ENCODE measurements at regions not wholly inside any gene's neighbourhood (a gene's known extent, or its start where the extent isn't known, plus 50 kb on each side); places are given as distances from the start of the nearest gene placed in this dataset.

DNA sequence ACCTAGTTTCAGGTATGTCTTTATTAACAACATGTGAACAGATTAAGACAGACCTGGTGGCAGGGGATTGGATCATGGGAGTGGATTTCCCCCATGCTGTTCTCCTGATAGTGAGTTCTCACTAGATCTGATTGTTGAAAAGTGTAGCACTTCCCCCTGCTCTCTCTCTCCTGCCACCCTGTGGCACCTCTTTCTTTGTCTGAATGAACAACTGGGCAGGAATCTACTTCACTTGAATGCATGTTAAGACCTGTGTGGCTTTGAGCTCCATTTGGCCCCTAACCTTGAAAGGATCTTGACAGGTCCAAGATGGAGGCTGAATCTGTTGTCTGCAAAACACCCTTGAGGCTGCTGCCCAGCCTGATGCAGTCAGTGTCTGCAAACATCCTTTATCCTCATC lies 194.4 kb downstream of the RNF144A start:
- TF ChIP-seq KDM5A (IDR thresholded peaks at IDR 0.05) (no peak), ESRRA (IDR thresholded peaks at IDR 0.05; ENCODE audit: borderline replicate concordance, low read length) (no peak), PBX3 (IDR thresholded peaks at IDR 0.05) (no peak), EP300 (IDR thresholded peaks at IDR 0.05) (no peak), TP53 (CRISPR knock-in tag; IDR thresholded peaks at IDR 0.05) (no peak), CHD4 (IDR thresholded peaks at IDR 0.05; ENCODE audit: borderline replicate concordance) (no peak), SMC3 (IDR thresholded peaks at IDR 0.05) (no peak), RAD21 (conservative IDR thresholded peaks at IDR 0.05 in 1 of 2, IDR thresholded peaks at IDR 0.05 in 1 of 2) (no peak), PHF8 (IDR thresholded peaks at IDR 0.05; ENCODE audit: borderline replicate concordance, low read depth) (no peak), CBX2 (IDR thresholded peaks at IDR 0.05; ENCODE audit: borderline replicate concordance, low read depth) (no peak)
- TF ChIP-seq, protein P1, sequence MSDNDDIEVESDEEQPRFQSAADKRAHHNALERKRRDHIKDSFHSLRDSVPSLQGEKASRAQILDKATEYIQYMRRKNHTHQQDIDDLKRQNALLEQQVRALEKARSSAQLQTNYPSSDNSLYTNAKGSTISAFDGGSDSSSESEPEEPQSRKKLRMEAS (IDR thresholded peaks at IDR 0.05): no peak
- Histone ChIP-seq H3K27ac (no peak overlapping the region), H3K9me3 (peaks cover 8% of the 10 kb centered on the region; the same call in 1 of the 3 replicates), H3K4me1 (no peaks in the 10 kb centered on the region), H3K4me3 (no peak overlapping the region), H3K4me2 (no peak overlapping the region)
- DNase-seq (ENCODE audit: low read depth in 1 of 2, low spot score in 1 of 2): peak in 1 of 2 experiments; percentile 9
- POLR2A ChIA-PET: no interaction called here
- peak; percentile 55 to 60; a peak in 2 of 6 replicates for ATAC-seq
- CTCF ChIA-PET: interaction anchor here (1.1 to 9.5 kb wide), 4 partner anchors 16 to 315 kb away, joined by 3 to 69 read pairs (median 3); no protein-coding TSS in a partner anchor
- no peak for FAIRE-seq

GRCh38 chr2:7115364-7115763 lies 198.2 kb downstream of the RNF144A start:
- ChIA-PET CTCF (interaction anchor here (0.5 to 5.5 kb wide), 5 partner anchors 9 to 1578 kb away, joined by 3 to 36 read pairs (median 4); no protein-coding TSS in a partner anchor), POLR2A (interaction anchor here (0.9 kb wide), 1 partner anchor 1567 kb away, joined by 3 read pairs; the partner anchor contains the start of gene ID2)
- no peak for FAIRE-seq
- Histone ChIP-seq H3K4me1 (no peaks in the 10 kb centered on the region), H3K4me3 (no peak overlapping the region), H3K27ac (no peak overlapping the region), H3K9me3 (peaks cover 8% of the 10 kb centered on the region; the same call in 1 of the 3 replicates), H3K4me2 (no peak overlapping the region)
- no peak for TF ChIP-seq CEBPB (IDR thresholded peaks at IDR 0.05)
- no peak for TF ChIP-seq CHD4 (IDR thresholded peaks at IDR 0.05; ENCODE audit: borderline replicate concordance)
- no peak for TF ChIP-seq TP53 (CRISPR knock-in tag; IDR thresholded peaks at IDR 0.05)
- no peak for TF ChIP-seq PHF8 (IDR thresholded peaks at IDR 0.05; ENCODE audit: borderline replicate concordance, low read depth)
- TF ChIP-seq CBX8 (IDR thresholded peaks at IDR 0.05): no peak
- TF ChIP-seq RCOR1 (IDR thresholded peaks at IDR 0.05; ENCODE audit: low read depth, low read length): no peak
- TF ChIP-seq TFCP2L1 (CRISPR knock-in tag; IDR thresholded peaks at IDR 0.05): no peak
- TF ChIP-seq ATOH8 (CRISPR knock-in tag; IDR thresholded peaks at IDR 0.05; ENCODE audit: low read depth): no peak
- no peak for TF ChIP-seq KDM1A (IDR thresholded peaks at IDR 0.05; ENCODE audit: low read depth)
- TF ChIP-seq MAFK (IDR thresholded peaks at IDR 0.05; ENCODE audit: partially characterized antibody): no peak
- TF ChIP-seq, protein P2, sequence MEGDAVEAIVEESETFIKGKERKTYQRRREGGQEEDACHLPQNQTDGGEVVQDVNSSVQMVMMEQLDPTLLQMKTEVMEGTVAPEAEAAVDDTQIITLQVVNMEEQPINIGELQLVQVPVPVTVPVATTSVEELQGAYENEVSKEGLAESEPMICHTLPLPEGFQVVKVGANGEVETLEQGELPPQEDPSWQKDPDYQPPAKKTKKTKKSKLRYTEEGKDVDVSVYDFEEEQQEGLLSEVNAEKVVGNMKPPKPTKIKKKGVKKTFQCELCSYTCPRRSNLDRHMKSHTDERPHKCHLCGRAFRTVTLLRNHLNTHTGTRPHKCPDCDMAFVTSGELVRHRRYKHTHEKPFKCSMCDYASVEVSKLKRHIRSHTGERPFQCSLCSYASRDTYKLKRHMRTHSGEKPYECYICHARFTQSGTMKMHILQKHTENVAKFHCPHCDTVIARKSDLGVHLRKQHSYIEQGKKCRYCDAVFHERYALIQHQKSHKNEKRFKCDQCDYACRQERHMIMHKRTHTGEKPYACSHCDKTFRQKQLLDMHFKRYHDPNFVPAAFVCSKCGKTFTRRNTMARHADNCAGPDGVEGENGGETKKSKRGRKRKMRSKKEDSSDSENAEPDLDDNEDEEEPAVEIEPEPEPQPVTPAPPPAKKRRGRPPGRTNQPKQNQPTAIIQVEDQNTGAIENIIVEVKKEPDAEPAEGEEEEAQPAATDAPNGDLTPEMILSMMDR (IDR thresholded peaks at IDR 0.05): no peak
- TF ChIP-seq HOXA7 (CRISPR knock-in tag; IDR thresholded peaks at IDR 0.05): no peak
- TF ChIP-seq POLR2AphosphoS2 (conservative IDR thresholded peaks at IDR 0.05; ENCODE audit: low read length): no peak
- TF ChIP-seq USF2 (IDR thresholded peaks at IDR 0.05): no peak
- no peak for TF ChIP-seq CHD2 (IDR thresholded peaks at IDR 0.05; ENCODE audit: low read length, partially characterized antibody)
- no peak for TF ChIP-seq BHLHE40 (IDR thresholded peaks at IDR 0.05; ENCODE audit: low read depth, low read length)
- TF ChIP-seq RNF2 (IDR thresholded peaks at IDR 0.05; ENCODE audit: borderline replicate concordance, low read depth): no peak
- no peak for TF ChIP-seq MYC (IDR thresholded peaks at IDR 0.05; ENCODE audit: borderline replicate concordance, low read length)
- TF ChIP-seq ZC3H11A (IDR thresholded peaks at IDR 0.05): no peak
- no peak for ATAC-seq
- DNase-seq (ENCODE audit: low read depth in 1 of 2, low spot score in 1 of 2): no peak
- 2% methylated on average over 2 of the region's 2 CpGs for WGBS (ENCODE audit: missing lambda C conversion rate)
